Nephron progenitor cell (in vitro differentiated cells): ENCODE measurements at regions not wholly inside any gene's neighbourhood (a gene's known extent, or its start where the extent isn't known, plus 50 kb on each side); places are given as distances from the start of the nearest gene placed in this dataset.

Experiments used
- DNase-seq: peaks from one replicate; pipeline ENCODE4 v3.0.0; 2021
- H3K27ac Mint-ChIP-seq: 2 replicates; pipeline ENCODE4 v1.8.0; 2021; ENCODE audit warnings: mild to moderate bottlenecking, moderate library complexity, mixed read lengths
- H3K27me3 Mint-ChIP-seq: 2 replicates; pipeline ENCODE4 v1.8.0; 2021; ENCODE audit warnings: mild to moderate bottlenecking, low read depth, mixed read lengths; ENCODE audit not compliant: poor library complexity
- H3K36me3 Mint-ChIP-seq: 2 replicates; pipeline ENCODE4 v1.8.0; 2021; ENCODE audit warnings: low read depth, mixed read lengths
- H3K4me1 Mint-ChIP-seq: 2 replicates; pipeline ENCODE4 v1.8.0; 2021; ENCODE audit warnings: mixed read lengths
- H3K4me3 Mint-ChIP-seq: 2 replicates; pipeline ENCODE4 v1.8.0; 2021; ENCODE audit warnings: mild to moderate bottlenecking, moderate library complexity, mixed read lengths
- H3K9me3 Mint-ChIP-seq: 2 replicates; pipeline ENCODE4 v1.8.0; 2021; ENCODE audit warnings: mild to moderate bottlenecking, moderate library complexity, mixed read lengths
- CTCF ChIP-seq: fragments of 200-600 bp; sonication (generic); IDR thresholded peaks from 2 replicates; pipeline ENCODE4 v1.5.0; 2021; ENCODE audit warnings: antibody characterized with exemption

DNA sequence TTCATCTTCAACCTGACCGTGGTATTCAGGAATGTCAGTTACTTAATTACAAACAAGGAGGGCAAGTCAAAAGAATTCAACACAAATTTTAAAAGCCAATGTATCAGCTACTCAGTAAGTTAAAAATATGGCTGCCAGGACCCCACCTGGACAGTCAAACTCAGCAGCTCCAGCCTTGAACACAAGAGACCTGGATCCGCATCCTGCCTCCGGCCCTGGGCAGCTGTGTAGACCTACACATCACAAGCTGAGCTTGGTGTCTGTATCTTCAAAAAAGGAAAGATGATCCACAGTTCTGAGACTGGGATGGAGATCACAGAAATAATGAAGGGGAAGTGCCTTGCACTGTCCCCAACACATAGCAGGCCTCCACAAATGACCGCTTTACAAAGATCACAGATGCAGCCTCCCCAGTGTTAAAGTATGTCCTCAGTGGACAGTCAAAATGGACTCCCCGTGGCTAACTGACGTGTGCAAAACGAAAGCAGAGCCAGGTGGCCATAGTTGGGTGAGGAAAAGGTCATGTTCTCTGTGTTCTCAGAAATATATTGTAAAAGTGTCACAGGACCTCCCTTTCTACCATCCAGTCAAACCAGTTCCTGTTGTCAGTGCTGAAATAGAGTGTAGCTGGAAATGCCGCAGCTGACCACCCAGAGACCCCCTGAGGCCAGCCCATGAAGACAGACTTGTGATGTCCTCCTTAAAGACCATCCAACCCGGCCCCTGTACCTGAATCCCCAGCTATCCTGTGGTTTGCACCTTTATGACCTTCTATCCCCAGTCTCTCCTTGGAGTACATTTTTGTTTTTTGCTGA is 168.5 kb upstream of the NSMCE3 start:
- no peak for DNase-seq
- no peaks in the 10 kb centered on the region for H3K36me3 Mint-ChIP-seq
- H3K4me1 Mint-ChIP-seq = peaks cover 19% of the 10 kb centered on the region
- no peak overlapping the region for H3K4me3 Mint-ChIP-seq
- no peaks in the 10 kb centered on the region for H3K27me3 Mint-ChIP-seq
- H3K9me3 Mint-ChIP-seq = no peaks in the 10 kb centered on the region
- H3K27ac Mint-ChIP-seq = no peak overlapping the region
- no peak for TF ChIP-seq CTCF

DNA sequence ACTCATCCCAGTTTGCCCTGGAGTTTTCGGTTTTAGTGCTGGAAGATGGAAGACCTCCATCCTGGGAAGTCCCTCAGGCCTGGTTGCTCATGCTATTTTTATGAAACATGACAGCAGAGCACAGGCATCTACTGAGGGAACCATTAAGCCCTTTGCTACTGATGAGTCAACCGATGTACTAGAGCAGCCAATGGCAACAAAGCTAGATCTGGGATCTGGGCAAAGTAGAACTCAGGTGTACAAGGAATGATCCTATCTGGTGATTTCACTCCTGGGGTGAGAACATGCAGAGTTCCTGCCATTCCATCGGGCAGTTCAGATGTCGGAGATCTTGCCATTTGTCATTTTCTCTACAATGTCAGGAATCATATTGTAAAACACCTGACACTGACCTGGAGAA is 166.2 kb upstream of the NSMCE3 start:
- H3K4me1 Mint-ChIP-seq = peaks cover 19% of the 10 kb centered on the region
- H3K9me3 Mint-ChIP-seq = no peaks in the 10 kb centered on the region
- H3K4me3 Mint-ChIP-seq = no peak overlapping the region
- no peak overlapping the region for H3K27ac Mint-ChIP-seq
- no peak for DNase-seq
- TF ChIP-seq CTCF = no peak
- H3K36me3 Mint-ChIP-seq = no peaks in the 10 kb centered on the region
- peaks cover 3% of the 10 kb centered on the region for H3K27me3 Mint-ChIP-seq

DNA sequence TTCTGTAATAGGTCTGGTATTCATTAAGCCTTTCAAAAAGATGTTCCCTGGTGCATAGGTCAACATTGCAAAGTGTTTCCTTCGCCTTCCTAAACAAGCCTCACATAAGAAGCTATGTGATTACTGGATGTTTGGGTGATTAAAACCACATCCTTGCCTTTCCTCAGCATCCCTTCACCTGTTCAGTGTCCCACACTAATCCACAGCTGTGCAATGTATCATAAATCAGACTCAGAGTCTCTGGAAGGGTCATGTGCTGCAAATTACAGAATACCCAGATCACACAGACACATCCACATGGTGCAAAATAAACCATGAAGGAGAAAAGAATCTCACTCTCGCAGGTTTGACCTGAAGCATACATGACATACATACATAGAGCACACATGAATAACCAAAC is 164.7 kb upstream of the NSMCE3 start:
- H3K27ac Mint-ChIP-seq = no peak overlapping the region

GRCh38 chr15:29433507-29434248 is 164.1 kb upstream of the NSMCE3 start:
- no peaks in the 10 kb centered on the region for H3K9me3 Mint-ChIP-seq
- H3K4me3 Mint-ChIP-seq = no peak overlapping the region
- H3K36me3 Mint-ChIP-seq = no peaks in the 10 kb centered on the region
- no peak for TF ChIP-seq CTCF
- peaks cover 6% of the 10 kb centered on the region for H3K4me1 Mint-ChIP-seq
- H3K27me3 Mint-ChIP-seq = peaks cover 3% of the 10 kb centered on the region
- no peak overlapping the region for H3K27ac Mint-ChIP-seq
- no peak for DNase-seq

More for the DNA sequence above, 164.7 kb upstream of the NSMCE3 start:
- no peak for TF ChIP-seq CTCF
- Mint-ChIP-seq H3K36me3 (no peaks in the 10 kb centered on the region), H3K4me3 (no peak overlapping the region), H3K27me3 (peaks cover 3% of the 10 kb centered on the region), H3K9me3 (no peaks in the 10 kb centered on the region), H3K4me1 (peaks cover 12% of the 10 kb centered on the region)
- no peak for DNase-seq

DNA sequence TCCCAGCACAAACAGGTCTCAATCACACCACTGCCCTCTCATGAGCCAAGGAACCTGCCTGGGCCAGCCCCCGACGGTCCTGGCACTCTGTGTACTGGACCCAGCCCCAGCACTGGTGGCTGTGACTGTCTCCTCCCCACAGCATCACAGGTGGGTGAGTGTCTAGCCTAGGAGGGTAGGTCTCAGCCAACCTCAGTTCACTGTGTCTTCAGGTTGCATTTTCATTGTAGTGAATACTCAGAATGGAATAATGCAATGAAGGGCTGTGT is 163.4 kb upstream of the NSMCE3 start:
- Mint-ChIP-seq H3K27me3 (peaks cover 3% of the 10 kb centered on the region), H3K4me1 (no peaks in the 10 kb centered on the region), H3K27ac (no peak overlapping the region), H3K9me3 (peaks cover under 1% of the 10 kb centered on the region), H3K36me3 (no peaks in the 10 kb centered on the region), H3K4me3 (no peak overlapping the region)
- no peak for TF ChIP-seq CTCF
- no peak for DNase-seq
